Gastrocnemius medialis (tissue), 4 donors: ENCODE measurements at regions not wholly inside any gene's neighbourhood (a gene's known extent, or its start where the extent isn't known, plus 50 kb on each side); places are given as distances from the start of the nearest gene placed in this dataset.

Experiments
- POLR2A ChIP-seq, 2 donors: fragments of 450-650 bp; IDR thresholded peaks; one replicate each; pipeline ENCODE4 v1.6.1; 2017; ENCODE audit warnings: antibody characterized with exemption in 2 of 2, mild to moderate bottlenecking in 2 of 2, moderate library complexity in 2 of 2
- TF ChIP-seq, protein P1 (sequence below), 5 experiments: fragments of 450-650 bp in 3 of 5; fragments of 200-600 bp in 2 of 5; sonication (generic) in 2 of 5; IDR thresholded peaks in 4 of 5; conservative IDR thresholded peaks in 1 of 5; 1 replicate in 4 of 5; 2 replicates in 1 of 5; pipeline ENCODE4 v1.5.1; 2016 to 2019; ENCODE audit warnings: antibody characterized with exemption in 5 of 5, mild to moderate bottlenecking in 3 of 5, moderate library complexity in 3 of 5

DNA sequence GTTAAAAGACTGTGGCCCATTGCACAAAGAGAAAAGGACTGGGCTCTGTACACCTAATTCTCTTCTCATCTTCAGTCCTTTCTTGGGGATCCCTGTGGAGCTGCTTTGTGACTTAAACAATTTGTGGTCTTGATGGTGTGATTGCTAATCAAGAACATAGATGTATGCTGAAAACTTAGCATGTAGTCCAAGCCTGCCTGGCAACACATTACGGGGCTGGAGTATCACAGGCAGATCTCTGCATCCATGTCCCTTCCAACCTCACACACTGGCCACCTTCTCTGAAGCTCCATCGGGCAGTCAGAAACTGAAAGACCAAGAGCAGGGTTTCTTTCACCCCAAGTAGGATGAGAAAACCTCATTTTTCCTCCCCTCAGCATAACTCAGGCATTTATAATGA, 69.6 kb upstream of the ARGLU1 start:
- TF ChIP-seq, protein P1, sequence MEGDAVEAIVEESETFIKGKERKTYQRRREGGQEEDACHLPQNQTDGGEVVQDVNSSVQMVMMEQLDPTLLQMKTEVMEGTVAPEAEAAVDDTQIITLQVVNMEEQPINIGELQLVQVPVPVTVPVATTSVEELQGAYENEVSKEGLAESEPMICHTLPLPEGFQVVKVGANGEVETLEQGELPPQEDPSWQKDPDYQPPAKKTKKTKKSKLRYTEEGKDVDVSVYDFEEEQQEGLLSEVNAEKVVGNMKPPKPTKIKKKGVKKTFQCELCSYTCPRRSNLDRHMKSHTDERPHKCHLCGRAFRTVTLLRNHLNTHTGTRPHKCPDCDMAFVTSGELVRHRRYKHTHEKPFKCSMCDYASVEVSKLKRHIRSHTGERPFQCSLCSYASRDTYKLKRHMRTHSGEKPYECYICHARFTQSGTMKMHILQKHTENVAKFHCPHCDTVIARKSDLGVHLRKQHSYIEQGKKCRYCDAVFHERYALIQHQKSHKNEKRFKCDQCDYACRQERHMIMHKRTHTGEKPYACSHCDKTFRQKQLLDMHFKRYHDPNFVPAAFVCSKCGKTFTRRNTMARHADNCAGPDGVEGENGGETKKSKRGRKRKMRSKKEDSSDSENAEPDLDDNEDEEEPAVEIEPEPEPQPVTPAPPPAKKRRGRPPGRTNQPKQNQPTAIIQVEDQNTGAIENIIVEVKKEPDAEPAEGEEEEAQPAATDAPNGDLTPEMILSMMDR (IDR thresholded peaks at IDR 0.05 in 4 of 5, conservative IDR thresholded peaks at IDR 0.05 in 1 of 5): no peak
- TF ChIP-seq POLR2A (IDR thresholded peaks at IDR 0.05): no peak
